ENCODE measurements at regions not wholly inside any gene's neighbourhood (a gene's known extent, or its start where the extent isn't known, plus 50 kb on each side); places are given as distances from the start of the nearest gene placed in this dataset.

GRCh38 chr11:122025757-122026156 lies 90.3 kb downstream of the BLID start:
- TF ChIP-seq, protein P1, sequence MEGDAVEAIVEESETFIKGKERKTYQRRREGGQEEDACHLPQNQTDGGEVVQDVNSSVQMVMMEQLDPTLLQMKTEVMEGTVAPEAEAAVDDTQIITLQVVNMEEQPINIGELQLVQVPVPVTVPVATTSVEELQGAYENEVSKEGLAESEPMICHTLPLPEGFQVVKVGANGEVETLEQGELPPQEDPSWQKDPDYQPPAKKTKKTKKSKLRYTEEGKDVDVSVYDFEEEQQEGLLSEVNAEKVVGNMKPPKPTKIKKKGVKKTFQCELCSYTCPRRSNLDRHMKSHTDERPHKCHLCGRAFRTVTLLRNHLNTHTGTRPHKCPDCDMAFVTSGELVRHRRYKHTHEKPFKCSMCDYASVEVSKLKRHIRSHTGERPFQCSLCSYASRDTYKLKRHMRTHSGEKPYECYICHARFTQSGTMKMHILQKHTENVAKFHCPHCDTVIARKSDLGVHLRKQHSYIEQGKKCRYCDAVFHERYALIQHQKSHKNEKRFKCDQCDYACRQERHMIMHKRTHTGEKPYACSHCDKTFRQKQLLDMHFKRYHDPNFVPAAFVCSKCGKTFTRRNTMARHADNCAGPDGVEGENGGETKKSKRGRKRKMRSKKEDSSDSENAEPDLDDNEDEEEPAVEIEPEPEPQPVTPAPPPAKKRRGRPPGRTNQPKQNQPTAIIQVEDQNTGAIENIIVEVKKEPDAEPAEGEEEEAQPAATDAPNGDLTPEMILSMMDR (IDR thresholded peaks at IDR 0.05), result no peak
- TF ChIP-seq POLR2A (IDR thresholded peaks at IDR 0.05), result no peak

Measured in adrenal gland (tissue), 5 donors.